ENCODE measurements at regions not wholly inside any gene's neighbourhood (a gene's known extent, or its start where the extent isn't known, plus 50 kb on each side); places are given as distances from the start of the nearest gene placed in this dataset.
"Not testable (repeated sequence)": the region's sequence is repeated elsewhere in the genome, so short reads cannot be mapped to it uniquely, and the experiment has no call there.

DNA sequence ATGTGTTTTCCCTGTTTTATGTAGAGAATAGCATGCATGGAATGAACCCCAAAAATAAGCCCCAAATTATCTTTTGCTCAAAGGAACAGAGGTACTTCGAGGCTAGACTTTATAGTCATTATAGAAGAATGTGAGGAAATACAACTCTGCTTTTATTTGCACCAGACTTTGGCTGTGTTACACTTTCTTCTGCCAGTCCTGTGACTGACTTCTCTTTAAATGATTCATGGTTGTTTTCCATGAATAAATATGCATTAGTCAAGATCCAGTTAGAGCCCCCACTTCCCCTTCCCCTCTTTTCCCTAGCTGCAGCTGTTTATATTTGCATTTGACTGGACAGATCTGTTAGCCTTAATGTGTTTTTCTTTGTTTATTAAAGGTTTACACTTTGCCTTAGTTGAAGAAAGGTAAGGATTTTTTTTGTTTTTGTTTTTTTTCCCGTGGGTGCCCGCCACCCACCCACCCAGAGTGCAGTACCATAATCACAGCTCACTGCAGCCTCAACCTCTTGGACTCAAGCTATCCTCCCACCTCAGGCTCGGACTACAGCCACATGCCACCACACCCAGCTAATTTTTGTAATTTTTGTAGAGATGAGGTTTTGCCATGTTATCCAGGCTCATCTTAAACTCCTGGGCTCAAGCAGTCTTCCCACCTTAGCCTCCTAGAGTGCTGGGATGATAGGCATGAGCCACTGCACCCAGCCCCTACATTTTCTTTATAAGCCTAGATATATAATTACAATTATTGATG is 152.6 kb downstream of the CYB561 start:
- peaks cover 8% of the 10 kb centered on the region for H3K4me1 Mint-ChIP-seq (ENCODE audit: low read depth)
- no peak overlapping the region for H3K27ac Mint-ChIP-seq
- H3K4me3 Mint-ChIP-seq, result no peak overlapping the region
- POLR2A ChIA-PET, result interaction anchor here (0.6 kb wide), 1 partner anchor 23 kb away, joined by 3 read pairs; no protein-coding TSS in a partner anchor
- ATAC-seq, result no peak
- no peak for DNase-seq
- CTCF ChIA-PET, result interaction anchor here (1.6 kb wide), 1 partner anchor 113 kb away, joined by 3 read pairs; no protein-coding TSS in a partner anchor
- H3K9me3 Mint-ChIP-seq, result peaks cover 22% of the 10 kb centered on the region
- intact Hi-C loops (cut with micrococcal nuclease), result no loop called here
- H3K27me3 Mint-ChIP-seq, result no peaks in the 10 kb centered on the region
- H3K36me3 Mint-ChIP-seq (ENCODE audit: low read depth), result peaks cover 13% of the 10 kb centered on the region
- TF ChIP-seq, protein P1, sequence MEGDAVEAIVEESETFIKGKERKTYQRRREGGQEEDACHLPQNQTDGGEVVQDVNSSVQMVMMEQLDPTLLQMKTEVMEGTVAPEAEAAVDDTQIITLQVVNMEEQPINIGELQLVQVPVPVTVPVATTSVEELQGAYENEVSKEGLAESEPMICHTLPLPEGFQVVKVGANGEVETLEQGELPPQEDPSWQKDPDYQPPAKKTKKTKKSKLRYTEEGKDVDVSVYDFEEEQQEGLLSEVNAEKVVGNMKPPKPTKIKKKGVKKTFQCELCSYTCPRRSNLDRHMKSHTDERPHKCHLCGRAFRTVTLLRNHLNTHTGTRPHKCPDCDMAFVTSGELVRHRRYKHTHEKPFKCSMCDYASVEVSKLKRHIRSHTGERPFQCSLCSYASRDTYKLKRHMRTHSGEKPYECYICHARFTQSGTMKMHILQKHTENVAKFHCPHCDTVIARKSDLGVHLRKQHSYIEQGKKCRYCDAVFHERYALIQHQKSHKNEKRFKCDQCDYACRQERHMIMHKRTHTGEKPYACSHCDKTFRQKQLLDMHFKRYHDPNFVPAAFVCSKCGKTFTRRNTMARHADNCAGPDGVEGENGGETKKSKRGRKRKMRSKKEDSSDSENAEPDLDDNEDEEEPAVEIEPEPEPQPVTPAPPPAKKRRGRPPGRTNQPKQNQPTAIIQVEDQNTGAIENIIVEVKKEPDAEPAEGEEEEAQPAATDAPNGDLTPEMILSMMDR (IDR thresholded peaks at IDR 0.05), result no peak

DNA sequence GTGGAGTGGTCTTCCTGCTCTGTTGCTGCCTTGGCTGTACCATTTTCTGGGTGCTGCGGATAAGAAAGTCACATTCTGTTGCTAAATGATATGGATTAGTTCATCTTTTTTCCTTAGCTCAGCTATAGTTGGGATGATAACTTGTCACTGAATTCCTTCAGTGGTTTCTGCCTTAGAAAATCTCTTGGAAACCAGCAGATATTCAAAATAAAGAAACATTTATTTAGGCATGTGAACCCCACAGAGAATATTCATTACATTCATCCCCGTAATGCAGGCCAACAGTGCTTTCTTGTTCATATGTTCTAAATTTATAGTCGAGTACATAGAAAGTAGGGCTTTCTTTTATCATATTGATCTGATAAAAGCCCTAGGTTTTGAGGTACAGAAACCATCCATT is 151.3 kb downstream of the CYB561 start:
- TF ChIP-seq, protein P1 (IDR thresholded peaks at IDR 0.05), result no peak
- H3K27me3 Mint-ChIP-seq, result no peaks in the 10 kb centered on the region
- no peak overlapping the region for H3K4me3 Mint-ChIP-seq
- H3K9me3 Mint-ChIP-seq, result peaks cover 28% of the 10 kb centered on the region
- DNase-seq (no peak), ATAC-seq (no peak)
- peaks cover 8% of the 10 kb centered on the region for H3K4me1 Mint-ChIP-seq (ENCODE audit: low read depth)
- H3K36me3 Mint-ChIP-seq (ENCODE audit: low read depth), result peaks cover 12% of the 10 kb centered on the region
- no peak overlapping the region for H3K27ac Mint-ChIP-seq
- intact Hi-C loops (cut with micrococcal nuclease), result no loop called here
- ChIA-PET CTCF (no interaction called here), POLR2A (no interaction called here)

DNA sequence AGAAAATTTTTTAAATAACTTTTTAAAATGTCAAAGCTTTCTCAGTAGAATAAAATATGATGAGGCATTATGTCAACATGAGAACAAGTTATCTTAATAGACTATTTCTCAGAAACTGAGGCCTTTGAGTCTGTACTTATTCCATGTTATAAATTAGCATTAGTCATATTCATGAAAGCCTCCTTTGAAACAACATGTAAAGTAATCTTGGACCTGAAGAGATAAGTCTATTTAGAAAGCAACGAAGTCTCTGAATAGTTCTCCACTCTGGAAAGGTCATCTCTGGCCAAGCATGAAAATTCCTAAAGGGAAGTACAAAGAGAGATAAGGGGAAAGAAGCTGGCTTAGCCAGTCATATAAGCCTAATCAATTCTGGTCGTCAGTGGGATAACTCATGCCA is 150.8 kb downstream of the CYB561 start:
- Mint-ChIP-seq H3K4me3 (no peak overlapping the region), H3K27ac (no peak overlapping the region), H3K27me3 (no peaks in the 10 kb centered on the region), H3K9me3 (peaks cover 28% of the 10 kb centered on the region), H3K36me3 (ENCODE audit: low read depth) (peaks cover 12% of the 10 kb centered on the region), H3K4me1 (ENCODE audit: low read depth) (peaks cover 8% of the 10 kb centered on the region)
- TF ChIP-seq, protein P1 (IDR thresholded peaks at IDR 0.05), result no peak
- ChIA-PET CTCF (interaction anchor here (0.7 kb wide), 1 partner anchor 12 kb away, joined by 3 read pairs; no protein-coding TSS in a partner anchor), POLR2A (no interaction called here)
- ATAC-seq (no peak), DNase-seq (no peak)
- intact Hi-C loops (cut with micrococcal nuclease), result no loop called here

DNA sequence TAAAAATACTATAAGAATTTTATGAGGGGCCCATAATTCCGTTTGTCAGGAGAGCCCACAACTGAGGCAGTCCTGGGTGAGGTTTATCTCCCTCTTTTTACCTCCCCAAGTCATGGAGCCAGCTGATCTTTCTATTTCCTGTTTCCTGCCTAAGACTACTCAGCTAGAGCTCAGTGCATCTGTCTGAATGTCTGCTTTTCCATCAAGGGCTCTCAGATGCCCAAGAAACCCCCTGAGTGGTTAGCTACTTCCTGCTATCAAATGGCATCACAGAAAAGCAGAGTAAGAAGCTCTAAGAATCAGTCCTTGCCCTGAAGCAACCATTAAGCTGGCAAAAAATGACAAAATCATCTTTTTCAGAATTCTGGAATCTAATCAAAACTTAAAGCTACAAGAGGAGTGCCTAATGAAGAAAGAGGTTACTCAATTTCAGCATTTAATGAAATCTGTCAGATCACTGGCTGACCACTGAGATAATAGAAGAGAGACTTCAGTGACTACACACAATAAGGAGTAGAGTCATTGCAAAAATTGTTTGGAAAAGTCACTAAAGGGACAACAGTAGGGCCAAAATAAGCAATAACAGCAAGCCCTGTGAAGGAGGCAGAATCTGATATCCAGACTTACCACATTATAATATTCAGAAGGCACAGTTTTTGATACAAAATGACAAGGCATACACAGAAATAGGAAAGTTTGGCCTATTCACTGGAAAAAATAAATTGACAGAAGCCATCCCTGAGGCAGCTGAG is 150.1 kb downstream of the CYB561 start:
- Mint-ChIP-seq H3K27me3 (no peaks in the 10 kb centered on the region), H3K36me3 (ENCODE audit: low read depth) (peaks cover 12% of the 10 kb centered on the region), H3K27ac (peak overlapping the region; percentile 66), H3K4me3 (no peak overlapping the region), H3K4me1 (ENCODE audit: low read depth) (peaks cover 8% of the 10 kb centered on the region), H3K9me3 (peaks cover 28% of the 10 kb centered on the region)
- DNase-seq (peak; percentile 34), ATAC-seq (peak; percentile 81)
- POLR2A ChIA-PET, result no interaction called here
- TF ChIP-seq, protein P1 (IDR thresholded peaks at IDR 0.05), result no peak
- intact Hi-C loops (cut with micrococcal nuclease), result no loop called here
- CTCF ChIA-PET, result interaction anchor here (0.7 to 1.4 kb wide), 2 partner anchors 11 to 111 kb away, joined by 3 to 5 read pairs; no protein-coding TSS in a partner anchor

DNA sequence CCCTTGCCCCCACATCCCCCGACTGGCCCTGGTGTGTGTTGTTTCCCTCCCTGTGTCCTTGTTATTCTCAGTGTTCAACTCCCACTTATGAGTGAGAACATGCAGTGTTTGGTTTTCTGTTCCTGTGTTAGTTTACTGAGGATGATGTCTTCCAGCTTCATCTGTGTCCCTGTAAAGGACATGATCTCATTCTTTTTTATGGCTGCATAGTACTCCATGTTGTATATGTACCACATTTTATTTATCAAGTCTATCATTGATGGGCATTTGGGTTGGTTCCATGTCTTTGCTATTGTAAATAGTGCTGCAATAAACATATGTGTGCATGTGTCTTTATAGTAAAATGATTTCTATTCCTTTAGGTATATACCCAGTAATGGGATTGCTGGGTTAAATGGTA is 147.2 kb downstream of the CYB561 start:
- CTCF ChIA-PET; POLR2A ChIA-PET; intact Hi-C loops (cut with micrococcal nuclease); H3K27ac Mint-ChIP-seq; H3K27me3 Mint-ChIP-seq; H3K4me1 Mint-ChIP-seq (ENCODE audit: low read depth); H3K4me3 Mint-ChIP-seq; DNase-seq; ATAC-seq: not testable (repeated sequence)
- Mint-ChIP-seq H3K36me3 (ENCODE audit: low read depth) (peaks cover 17% of the 10 kb centered on the region), H3K9me3 (peaks cover 37% of the 10 kb centered on the region)

All from activated CD8-positive, alpha-beta T cell treated with anti-CD3 and anti-CD28 coated beads for 36 hours (primary cell).